Endothelial cell of umbilical vein (primary cell): ENCODE measurements at regions not wholly inside any gene's neighbourhood (a gene's known extent, or its start where the extent isn't known, plus 50 kb on each side); places are given as distances from the start of the nearest gene placed in this dataset.

ENCODE experiments used
- BruUV-seq: library from RNA; stranded (reverse); fragments of 400-500 nt; replicated peaks from 2 replicates; lab custom pipeline; 2021; lab: Mats Ljungman, UMichigan
- CTCF ChIA-PET: fragments of 300-600, 350-600 bp; sonication (Branson Sonifier 250); formaldehyde crosslinking; loops from one replicate; lab custom pipeline; 2021; ENCODE audit warnings: antibody characterized with exemption, inconsistent platforms; lab: Charles Lee
- POLR2A ChIA-PET: fragments of 300-600, 350-600 bp; sonication (Branson Sonifier 250); formaldehyde crosslinking; loops from one replicate; lab custom pipeline; 2021; ENCODE audit warnings: antibody characterized with exemption, inconsistent platforms; lab: Charles Lee
- DNase-seq: peaks from one replicate; pipeline ENCODE4 v3.0.0-alpha.2; 2011; ENCODE audit warnings: low read depth, low spot score
- FAIRE-seq: peaks from 2 replicates; lab custom pipeline; 2011; peaks lifted over from hg19 to GRCh38; lab: Jason Lieb, UNC
- H2AFZ ChIP-seq: 2 replicates; pipeline ENCODE4 v1.6.0; 2012; ENCODE audit warnings: low read depth, low read length, control low read depth, inconsistent platforms
- H3K27ac ChIP-seq: 2 replicates; pipeline ENCODE4 v1.5.1; 2011; ENCODE audit warnings: low read depth, mild to moderate bottlenecking, control low read depth, low read length, moderate library complexity; ENCODE audit not compliant: insufficient read depth
- H3K27me3 ChIP-seq, 2 experiments: 2 replicates each; pipeline versions ENCODE4 v1.6.0 to v1.6.1; 2011; ENCODE audit warnings: low read length in 2 of 2, mixed read lengths in 1 of 2; ENCODE audit not compliant: control insufficient read depth in 2 of 2, insufficient read depth in 2 of 2
- H3K36me3 ChIP-seq, 2 experiments: 2 replicates in 1 of 2; 3 replicates in 1 of 2; pipeline ENCODE4 v1.5.1; 2011; ENCODE audit warnings: low read length in 2 of 2, mild to moderate bottlenecking in 1 of 2, moderate library complexity in 1 of 2; ENCODE audit not compliant: control insufficient read depth in 2 of 2, insufficient read depth in 2 of 2; ENCODE audit errors: extremely low read depth in 1 of 2
- H3K4me1 ChIP-seq: 3 replicates; pipeline ENCODE4 v1.5.1; 2011; ENCODE audit warnings: mild to moderate bottlenecking, low read length; ENCODE audit not compliant: control insufficient read depth, insufficient read depth; ENCODE audit errors: extremely low read depth
- H3K4me2 ChIP-seq: 2 replicates; pipeline ENCODE4 v1.6.1; 2011; ENCODE audit warnings: low read length, control low read depth, mixed read lengths; ENCODE audit not compliant: insufficient read depth
- H3K4me3 ChIP-seq, 3 experiments: fragments of 200-600 bp in 1 of 3; sonication (generic), shearing (Covaris generic) in 1 of 3; replicated peaks in 1 of 3; 2 replicates each; pipeline ENCODE4 v1.5.1; 2011 to 2016; ENCODE audit warnings: control low read depth in 3 of 3, low read length in 3 of 3, mild to moderate bottlenecking in 2 of 3, inconsistent platforms in 1 of 3, low read depth in 1 of 3, moderate library complexity in 1 of 3; ENCODE audit not compliant: insufficient read depth in 1 of 3
- H3K79me2 ChIP-seq: 2 replicates; pipeline ENCODE4 v1.6.0; 2012; ENCODE audit warnings: low read length, inconsistent platforms; ENCODE audit not compliant: control insufficient read depth, insufficient read depth
- H3K9ac ChIP-seq: replicated peaks from 2 replicates; pipeline ENCODE3; 2011; ENCODE audit warnings: low read length, control low read depth; ENCODE audit not compliant: insufficient read depth; ENCODE audit errors: extremely low read depth
- H3K9me1 ChIP-seq: replicated peaks from 3 replicates; pipeline ENCODE4 v1.6.0; 2011; ENCODE audit warnings: mild to moderate bottlenecking, low read length; ENCODE audit not compliant: control insufficient read depth, insufficient read depth; ENCODE audit errors: extremely low read depth
- H3K9me3 ChIP-seq: replicated peaks from 2 replicates; pipeline ENCODE4 v1.5.1; 2012; ENCODE audit warnings: low read length, inconsistent platforms; ENCODE audit not compliant: control insufficient read depth, insufficient read depth
- H4K20me1 ChIP-seq: replicated peaks from 2 replicates; pipeline ENCODE3; 2011; ENCODE audit warnings: mild to moderate bottlenecking, low read length; ENCODE audit not compliant: control insufficient read depth, insufficient read depth; ENCODE audit errors: extremely low read depth
- CTCF ChIP-seq, 2 donors: IDR thresholded peaks; 1 replicate in 1 of 2; 2 replicates in 1 of 2; pipeline ENCODE4 v1.5.1; 2011; ENCODE audit warnings: low read length in 2 of 2, mild to moderate bottlenecking in 2 of 2, moderate library complexity in 2 of 2, control low read depth in 1 of 2, inconsistent platforms in 1 of 2, low read depth in 1 of 2; ENCODE audit not compliant: insufficient read depth in 1 of 2; ENCODE audit errors: extremely low read depth in 1 of 2
- EZH2 ChIP-seq: IDR thresholded peaks from 2 replicates; pipeline ENCODE4 v1.6.1; 2012; ENCODE audit warnings: borderline replicate concordance, low read depth, mild to moderate bottlenecking, moderate library complexity, low read length, inconsistent platforms; ENCODE audit not compliant: severe bottlenecking
- FOS ChIP-seq: IDR thresholded peaks from 2 replicates; pipeline ENCODE4 v1.6.1; 2011; ENCODE audit warnings: mild to moderate bottlenecking, low read length, moderate library complexity, borderline replicate concordance; ENCODE audit not compliant: insufficient read depth
- GATA2 ChIP-seq: IDR thresholded peaks from 2 replicates; pipeline ENCODE4 v1.7.0; 2011; ENCODE audit warnings: low read depth, mild to moderate bottlenecking, moderate library complexity, mixed read lengths, low read length; ENCODE audit not compliant: insufficient read length, insufficient read depth
- JUN ChIP-seq: IDR thresholded peaks from 2 replicates; pipeline ENCODE4 v1.6.1; 2011; ENCODE audit warnings: borderline replicate concordance, low read depth; ENCODE audit not compliant: insufficient read length, insufficient read depth
- MYC ChIP-seq: IDR thresholded peaks from one replicate; pipeline ENCODE4 v1.6.1; 2011; ENCODE audit warnings: mild to moderate bottlenecking, low read depth, low read length
- POLR2A ChIP-seq: IDR thresholded peaks from 2 replicates; pipeline ENCODE4 v1.6.1; 2012; ENCODE audit warnings: low read depth, mild to moderate bottlenecking, control low read depth, low read length
- POLR2AphosphoS5 ChIP-seq: IDR thresholded peaks from 2 replicates; pipeline ENCODE4 v1.6.1; 2012; ENCODE audit warnings: low read depth, mild to moderate bottlenecking, control low read depth, low read length, moderate library complexity; ENCODE audit not compliant: insufficient read depth
- dilution Hi-C: fragments of 300-500 bp; cut with MboI; formaldehyde crosslinking; loops from one replicate; pipeline ENCODE4 v1.15.0; 2019; ENCODE audit warnings: low sequenced_read_pairs; ENCODE audit not compliant: extremely low pct_ligation_motif_present
- intact Hi-C: fragments of 100-400 bp; cut with micrococcal nuclease; formaldehyde crosslinking; loops from one replicate; pipeline ENCODE4 v1.10.0; 2022
- TF ChIP-seq, protein P1 (sequence below): IDR thresholded peaks from 2 replicates; pipeline ENCODE4 v1.6.1; 2011; ENCODE audit not compliant: insufficient read depth, insufficient read length

- no peaks in the 10 kb centered on the region for H4K20me1 ChIP-seq
- H3K36me3 ChIP-seq, result no peaks in the 10 kb centered on the region
- dilution Hi-C loops (no loop called here), intact Hi-C loops (no loop called here)
- no peaks in the 10 kb centered on the region for H3K79me2 ChIP-seq
- no peaks in the 10 kb centered on the region for H3K9me3 ChIP-seq
- H3K27me3 ChIP-seq, result no peaks in the 10 kb centered on the region
- H3K27ac ChIP-seq, result no peak overlapping the region
- H3K4me2 ChIP-seq, result no peak overlapping the region
- CTCF ChIA-PET, result no interaction called here
- FAIRE-seq (no peak), DNase-seq (no peak)
- POLR2A ChIA-PET, result no interaction called here
- H2AFZ ChIP-seq, result no peak overlapping the region
- H3K4me1 ChIP-seq, result peaks cover 10% of the 10 kb centered on the region
- no peaks in the 10 kb centered on the region for H3K9me1 ChIP-seq
- H3K4me3 ChIP-seq, result no peak overlapping the region
- H3K9ac ChIP-seq, result no peak overlapping the region
- BruUV-seq, result no TSS peak
- TF ChIP-seq JUN, result no peak
- no peak for TF ChIP-seq POLR2AphosphoS5
- TF ChIP-seq EZH2, result no peak
- TF ChIP-seq, protein P1, sequence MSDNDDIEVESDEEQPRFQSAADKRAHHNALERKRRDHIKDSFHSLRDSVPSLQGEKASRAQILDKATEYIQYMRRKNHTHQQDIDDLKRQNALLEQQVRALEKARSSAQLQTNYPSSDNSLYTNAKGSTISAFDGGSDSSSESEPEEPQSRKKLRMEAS, result no peak
- TF ChIP-seq CTCF (IDR thresholded peaks at IDR 0.05; ENCODE audit: extremely low read depth in 1 of 2, insufficient read depth in 1 of 2, low read depth in 1 of 2, low read length in 2 of 2), result no peak
- no peak for TF ChIP-seq GATA2
- no peak for TF ChIP-seq POLR2A
- TF ChIP-seq FOS, result no peak
- no peak for TF ChIP-seq MYC
Observed at GRCh38 chr12:25746131-25746530, 193.0 kb upstream of the LMNTD1 start.
